HEK293 (cell line): ENCODE measurements at regions not wholly inside any gene's neighbourhood (a gene's known extent, or its start where the extent isn't known, plus 50 kb on each side); places are given as distances from the start of the nearest gene placed in this dataset.

Experiments used
- CTCF ChIA-PET: fragments of 350-600 bp; formaldehyde crosslinking; extraction: SDS; loops from one replicate; lab custom pipeline; 2021; ENCODE audit warnings: antibody characterized with exemption; lab: Yijun Ruan, JAX
- POLR2A ChIA-PET: fragments of 300-600 bp; formaldehyde crosslinking; extraction: SDS; loops from one replicate; lab custom pipeline; 2020; ENCODE audit warnings: antibody characterized with exemption, inconsistent platforms; lab: Yijun Ruan, JAX
- H3K27ac ChIP-seq: fragments of 200-500 bp; sonication (Bioruptor generic); 2 replicates; pipeline ENCODE4 v1.5.1; 2014; ENCODE audit warnings: low read depth, low read length, control low read depth, inconsistent platforms; ENCODE audit errors: extremely low read depth
- H3K36me3 ChIP-seq, 2 experiments: fragments of 200-500 bp in 1 of 2; sonication (Bioruptor generic) in 1 of 2; 1 replicate in 1 of 2; 2 replicates in 1 of 2; pipeline ENCODE4 v1.5.1; 2014 to 2017; ENCODE audit warnings: inconsistent platforms in 2 of 2, low read length in 2 of 2; ENCODE audit not compliant: control insufficient read depth in 2 of 2, insufficient read depth in 1 of 2
- H3K4me1 ChIP-seq: fragments of 200-500 bp; sonication (Bioruptor generic); 2 replicates; pipeline ENCODE4 v1.5.1; 2014; ENCODE audit warnings: mild to moderate bottlenecking, low read length, inconsistent platforms; ENCODE audit not compliant: control insufficient read depth, insufficient read depth
- H3K4me3 ChIP-seq: 2 replicates; pipeline ENCODE4 v1.5.1; 2011; ENCODE audit warnings: low read depth, mild to moderate bottlenecking, control low read depth, low read length, moderate library complexity
- H3K9me3 ChIP-seq: fragments of 200-500 bp; sonication (Bioruptor generic); 2 replicates; pipeline ENCODE4 v1.5.1; 2014; ENCODE audit warnings: low read depth, low read length, inconsistent platforms; ENCODE audit not compliant: control insufficient read depth, insufficient read depth
- GLI4 ChIP-seq: fragments of 450-650 bp; formaldehyde crosslinking; IDR thresholded peaks from 2 replicates; pipeline ENCODE4 v1.5.1; 2016; ENCODE audit warnings: missing biosample characterization, missing genetic modification characterization
- KLF17 ChIP-seq: fragments of 450-650 bp; formaldehyde crosslinking; IDR thresholded peaks from 2 replicates; pipeline ENCODE4 v1.5.1; 2016; ENCODE audit warnings: missing biosample characterization, missing genetic modification characterization
- KLF7 ChIP-seq: fragments of 450-650 bp; formaldehyde crosslinking; IDR thresholded peaks from 2 replicates; pipeline ENCODE4 v1.5.1; 2016; ENCODE audit warnings: missing biosample characterization, missing genetic modification characterization, borderline replicate concordance
- MEIS1 ChIP-seq: sonication (generic); formaldehyde crosslinking; IDR thresholded peaks from 2 replicates; pipeline ENCODE4 v1.8.1; 2022; ENCODE audit warnings: missing genetic modification reagents, mild to moderate bottlenecking, borderline replicate concordance
- MYNN ChIP-seq: fragments of 450-650 bp; formaldehyde crosslinking; IDR thresholded peaks from 2 replicates; pipeline ENCODE4 v1.5.1; 2016; ENCODE audit warnings: missing biosample characterization, missing genetic modification characterization, borderline replicate concordance
- MZF1 ChIP-seq: fragments of 450-650 bp; formaldehyde crosslinking; IDR thresholded peaks from 2 replicates; pipeline ENCODE4 v1.5.1; 2017; ENCODE audit warnings: missing biosample characterization, missing genetic modification characterization, borderline replicate concordance
- PRDM10 ChIP-seq: fragments of 450-650 bp; formaldehyde crosslinking; IDR thresholded peaks from 2 replicates; pipeline ENCODE4 v1.5.1; 2016; ENCODE audit warnings: missing biosample characterization, missing genetic modification characterization
- ZBTB20 ChIP-seq: fragments of 450-650 bp; formaldehyde crosslinking; IDR thresholded peaks from 2 replicates; pipeline ENCODE4 v1.5.1; 2016; ENCODE audit warnings: missing biosample characterization, missing genetic modification characterization
- ZIC2 ChIP-seq: fragments of 450-650 bp; formaldehyde crosslinking; IDR thresholded peaks from 2 replicates; pipeline ENCODE4 v1.5.1; 2016; ENCODE audit warnings: missing biosample characterization, missing genetic modification characterization
- ZNF112 ChIP-seq: fragments of 450-650 bp; formaldehyde crosslinking; IDR thresholded peaks from 2 replicates; pipeline ENCODE4 v1.5.0; 2017; ENCODE audit warnings: missing biosample characterization, missing genetic modification characterization
- ZNF174 ChIP-seq: fragments of 450-650 bp; formaldehyde crosslinking; IDR thresholded peaks from 2 replicates; pipeline ENCODE4 v1.5.0; 2017; ENCODE audit warnings: missing biosample characterization, mild to moderate bottlenecking, missing genetic modification characterization
- ZNF19 ChIP-seq: fragments of 450-650 bp; formaldehyde crosslinking; IDR thresholded peaks from 2 replicates; pipeline ENCODE4; 2016; ENCODE audit warnings: missing biosample characterization, missing genetic modification characterization, low read depth
- ZNF248 ChIP-seq: fragments of 450-650 bp; formaldehyde crosslinking; IDR thresholded peaks from 2 replicates; pipeline ENCODE4 v1.5.1; 2017; ENCODE audit warnings: missing biosample characterization, missing genetic modification characterization
- ZNF521 ChIP-seq: fragments of 450-650 bp; formaldehyde crosslinking; IDR thresholded peaks from 2 replicates; pipeline ENCODE4 v1.5.1; 2017; ENCODE audit warnings: missing biosample characterization, mild to moderate bottlenecking, missing genetic modification characterization
- ZNF610 ChIP-seq: fragments of 450-650 bp; formaldehyde crosslinking; IDR thresholded peaks from 2 replicates; pipeline ENCODE4 v1.5.1; 2016; ENCODE audit warnings: missing biosample characterization, missing genetic modification characterization, borderline replicate concordance
- ZNF664 ChIP-seq: fragments of 450-650 bp; formaldehyde crosslinking; IDR thresholded peaks from 2 replicates; pipeline ENCODE4 v1.5.1; 2016; ENCODE audit warnings: missing biosample characterization, missing genetic modification characterization
- ZNF791 ChIP-seq: fragments of 450-650 bp; formaldehyde crosslinking; IDR thresholded peaks from 2 replicates; pipeline ENCODE4 v1.5.1; 2016; ENCODE audit warnings: missing biosample characterization, missing genetic modification characterization
- ZNF792 ChIP-seq: fragments of 450-650 bp; formaldehyde crosslinking; IDR thresholded peaks from 2 replicates; pipeline ENCODE4 v1.5.1; 2016; ENCODE audit warnings: missing biosample characterization, missing genetic modification characterization
- TF ChIP-seq, protein P1 (sequence below): fragments of 450-650 bp; formaldehyde crosslinking; IDR thresholded peaks from 2 replicates; pipeline ENCODE4 v1.5.1; 2016; ENCODE audit warnings: missing biosample characterization, missing genetic modification characterization, borderline replicate concordance
- TF ChIP-seq, protein P2 (sequence below): fragments of 450-650 bp; formaldehyde crosslinking; IDR thresholded peaks from 2 replicates; pipeline ENCODE4 v1.5.1; 2016; ENCODE audit warnings: missing biosample characterization, missing genetic modification characterization
- TF ChIP-seq, protein P3 (sequence below): fragments of 450-650 bp; formaldehyde crosslinking; IDR thresholded peaks from 2 replicates; pipeline ENCODE4 v1.5.1; 2016; ENCODE audit warnings: missing biosample characterization, missing genetic modification characterization

- TF ChIP-seq KLF17 (tag by site-specific recombination), result no peak
- TF ChIP-seq MZF1 (tag by site-specific recombination), result no peak
- TF ChIP-seq ZNF19 (tag by site-specific recombination), result no peak
- TF ChIP-seq ZNF174 (tag by site-specific recombination), result no peak
- TF ChIP-seq GLI4 (tag by site-specific recombination), result no peak
Measured at GRCh38 chr1:55346586-55346985, 131.4 kb upstream of the USP24 start (continued).

- no peaks in the 10 kb centered on the region for H3K9me3 ChIP-seq
- POLR2A ChIA-PET, result no interaction called here
- H3K4me3 ChIP-seq, result no peak overlapping the region
- H3K4me1 ChIP-seq, result no peaks in the 10 kb centered on the region
- no peak for TF ChIP-seq MEIS1 (CRISPR knock-in tag)
- TF ChIP-seq, protein P1, sequence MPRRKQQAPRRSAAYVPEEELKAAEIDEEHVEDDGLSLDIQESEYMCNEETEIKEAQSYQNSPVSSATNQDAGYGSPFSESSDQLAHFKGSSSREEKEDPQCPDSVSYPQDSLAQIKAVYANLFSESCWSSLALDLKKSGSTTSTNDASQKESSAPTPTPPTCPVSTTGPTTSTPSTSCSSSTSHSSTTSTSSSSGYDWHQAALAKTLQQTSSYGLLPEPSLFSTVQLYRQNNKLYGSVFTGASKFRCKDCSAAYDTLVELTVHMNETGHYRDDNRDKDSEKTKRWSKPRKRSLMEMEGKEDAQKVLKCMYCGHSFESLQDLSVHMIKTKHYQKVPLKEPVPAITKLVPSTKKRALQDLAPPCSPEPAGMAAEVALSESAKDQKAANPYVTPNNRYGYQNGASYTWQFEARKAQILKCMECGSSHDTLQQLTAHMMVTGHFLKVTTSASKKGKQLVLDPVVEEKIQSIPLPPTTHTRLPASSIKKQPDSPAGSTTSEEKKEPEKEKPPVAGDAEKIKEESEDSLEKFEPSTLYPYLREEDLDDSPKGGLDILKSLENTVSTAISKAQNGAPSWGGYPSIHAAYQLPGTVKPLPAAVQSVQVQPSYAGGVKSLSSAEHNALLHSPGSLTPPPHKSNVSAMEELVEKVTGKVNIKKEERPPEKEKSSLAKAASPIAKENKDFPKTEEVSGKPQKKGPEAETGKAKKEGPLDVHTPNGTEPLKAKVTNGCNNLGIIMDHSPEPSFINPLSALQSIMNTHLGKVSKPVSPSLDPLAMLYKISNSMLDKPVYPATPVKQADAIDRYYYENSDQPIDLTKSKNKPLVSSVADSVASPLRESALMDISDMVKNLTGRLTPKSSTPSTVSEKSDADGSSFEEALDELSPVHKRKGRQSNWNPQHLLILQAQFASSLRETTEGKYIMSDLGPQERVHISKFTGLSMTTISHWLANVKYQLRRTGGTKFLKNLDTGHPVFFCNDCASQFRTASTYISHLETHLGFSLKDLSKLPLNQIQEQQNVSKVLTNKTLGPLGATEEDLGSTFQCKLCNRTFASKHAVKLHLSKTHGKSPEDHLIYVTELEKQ (tag by site-specific recombination), result no peak
- TF ChIP-seq KLF7, result no peak
- TF ChIP-seq, protein P2, sequence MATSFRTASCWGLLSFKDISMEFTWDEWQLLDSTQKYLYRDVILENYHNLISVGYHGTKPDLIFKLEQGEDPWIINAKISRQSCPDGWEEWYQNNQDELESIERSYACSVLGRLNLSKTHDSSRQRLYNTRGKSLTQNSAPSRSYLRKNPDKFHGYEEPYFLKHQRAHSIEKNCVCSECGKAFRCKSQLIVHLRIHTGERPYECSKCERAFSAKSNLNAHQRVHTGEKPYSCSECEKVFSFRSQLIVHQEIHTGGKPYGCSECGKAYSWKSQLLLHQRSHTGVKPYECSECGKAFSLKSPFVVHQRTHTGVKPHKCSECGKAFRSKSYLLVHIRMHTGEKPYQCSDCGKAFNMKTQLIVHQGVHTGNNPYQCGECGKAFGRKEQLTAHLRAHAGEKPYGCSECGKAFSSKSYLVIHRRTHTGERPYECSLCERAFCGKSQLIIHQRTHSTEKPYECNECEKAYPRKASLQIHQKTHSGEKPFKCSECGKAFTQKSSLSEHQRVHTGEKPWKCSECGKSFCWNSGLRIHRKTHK (tag by site-specific recombination), result no peak
- no peak for TF ChIP-seq ZNF792 (tag by site-specific recombination)
- no peak for TF ChIP-seq MYNN (tag by site-specific recombination)
- TF ChIP-seq ZNF791 (tag by site-specific recombination), result no peak
- H3K27ac ChIP-seq, result no peak overlapping the region
- no peaks in the 10 kb centered on the region for H3K36me3 ChIP-seq
- CTCF ChIA-PET, result interaction anchor here (1.3 to 1.5 kb wide), 3 partner anchors 54 to 1481 kb away, joined by 4 to 8 read pairs (median 5); no protein-coding TSS in a partner anchor
Measured at GRCh38 chr1:55339681-55340080, 124.5 kb upstream of the USP24 start.

DNA sequence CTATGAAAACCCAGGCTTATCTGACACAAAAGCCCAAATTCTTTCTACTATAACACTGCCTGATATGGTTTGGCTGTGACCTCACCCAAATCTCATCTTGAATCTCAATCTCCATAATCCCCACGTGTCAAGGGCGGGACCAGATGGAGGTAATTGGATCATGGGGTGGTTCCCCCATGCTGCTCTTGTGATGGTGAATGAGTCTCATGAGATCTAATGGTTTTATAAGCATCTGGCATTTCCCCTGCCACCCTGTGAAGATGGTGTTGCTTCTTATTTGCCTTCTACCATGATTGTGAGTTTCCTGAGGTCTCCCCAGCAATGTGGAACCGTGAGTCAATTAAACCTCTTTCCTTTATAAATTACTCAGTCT, 123.3 kb upstream of the USP24 start:
- POLR2A ChIA-PET, result no interaction called here
- Histone ChIP-seq H3K4me3 (no peak overlapping the region), H3K4me1 (no peaks in the 10 kb centered on the region), H3K9me3 (no peaks in the 10 kb centered on the region), H3K36me3 (no peaks in the 10 kb centered on the region), H3K27ac (no peak overlapping the region)
- CTCF ChIA-PET, result interaction anchor here (0.6 to 2.5 kb wide), 16 partner anchors 10 to 821 kb away, joined by 3 to 11 read pairs (median 5); no protein-coding TSS in a partner anchor
- TF ChIP-seq ZBTB20 (tag by site-specific recombination) (no peak), ZIC2 (no peak), ZNF664 (no peak), ZNF521 (tag by site-specific recombination) (no peak), PRDM10 (tag by site-specific recombination) (no peak), ZNF112 (no peak), ZNF610 (no peak), ZNF248 (no peak)
- TF ChIP-seq, protein P3, sequence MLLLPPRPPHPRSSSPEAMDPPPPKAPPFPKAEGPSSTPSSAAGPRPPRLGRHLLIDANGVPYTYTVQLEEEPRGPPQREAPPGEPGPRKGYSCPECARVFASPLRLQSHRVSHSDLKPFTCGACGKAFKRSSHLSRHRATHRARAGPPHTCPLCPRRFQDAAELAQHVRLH (tag by site-specific recombination), result no peak
